SK-N-MC (cell line): ENCODE measurements at regions not wholly inside any gene's neighbourhood (a gene's known extent, or its start where the extent isn't known, plus 50 kb on each side); places are given as distances from the start of the nearest gene placed in this dataset.
"Not testable (repeated sequence)": the region's sequence is repeated elsewhere in the genome, so short reads cannot be mapped to it uniquely, and the experiment has no call there.

Experiments
- DNase-seq: peaks from one replicate; pipeline ENCODE4 v3.0.0-alpha.2; 2011; ENCODE audit warnings: low read depth, low spot score
- H3K27ac ChIP-seq: fragments of 200-600 bp; sonication (generic); 2 replicates; pipeline ENCODE4 v1.5.1; 2016; ENCODE audit warnings: mixed run types
- H3K36me3 ChIP-seq: fragments of 200-600 bp; sonication (generic); 2 replicates; pipeline ENCODE4 v1.6.1; 2017; ENCODE audit warnings: antibody characterized with exemption, low read length, mixed read lengths; ENCODE audit not compliant: insufficient read depth
- H3K4me3 ChIP-seq: fragments of 200-600 bp; sonication (generic); 2 replicates; pipeline ENCODE4 v1.5.1; 2016
- H3K9ac ChIP-seq: fragments of 200-600 bp; sonication (generic); 2 replicates; pipeline ENCODE4 v1.8.0; 2017; ENCODE audit warnings: mixed run types, mixed read lengths; ENCODE audit not compliant: insufficient read length
- H3K9me3 ChIP-seq: fragments of 200-600 bp; sonication (generic); 2 replicates; pipeline ENCODE4 v1.6.1; 2017; ENCODE audit warnings: low read depth, mild to moderate bottlenecking, antibody characterized with exemption, low read length, moderate library complexity, mixed read lengths
- EZH2 ChIP-seq: fragments of 200-600 bp; sonication (generic); IDR thresholded peaks from one replicate; pipeline ENCODE4 v1.6.1; 2017; ENCODE audit warnings: antibody characterized with exemption
- FOXP2 ChIP-seq: optimal IDR thresholded peaks from 2 replicates; pipeline ENCODE3; 2011; ENCODE audit warnings: mild to moderate bottlenecking, moderate library complexity; ENCODE audit not compliant: insufficient read depth; ENCODE audit errors: extremely low read length, control extremely low read depth
- POLR2AphosphoS5 ChIP-seq: IDR thresholded peaks from 2 replicates; pipeline ENCODE4 v1.6.1; 2012; ENCODE audit warnings: mild to moderate bottlenecking, low read depth, low read length, borderline replicate concordance

GRCh38 chrX:146581981-146582712 is 227.4 kb upstream of the CXorf51B start:
- Histone ChIP-seq H3K27ac (no peak overlapping the region), H3K4me3 (no peak overlapping the region), H3K9ac (no peak overlapping the region), H3K36me3 (no peaks in the 10 kb centered on the region), H3K9me3 (no peaks in the 10 kb centered on the region)
- no peak for TF ChIP-seq POLR2AphosphoS5
- TF ChIP-seq EZH2: no peak
- TF ChIP-seq FOXP2: no peak
- no peak for DNase-seq

GRCh38 chrX:146602246-146602645 is 207.3 kb upstream of the CXorf51B start:
- Histone ChIP-seq H3K9me3 (no peaks in the 10 kb centered on the region), H3K27ac (no peak overlapping the region), H3K4me3 (no peak overlapping the region), H3K36me3 (no peaks in the 10 kb centered on the region), H3K9ac (no peak overlapping the region)
- TF ChIP-seq EZH2 (no peak), POLR2AphosphoS5 (no peak), FOXP2 (no peak)
- no peak for DNase-seq

GRCh38 chrX:146604196-146604595 is 205.4 kb upstream of the CXorf51B start:
- Histone ChIP-seq H3K27ac (no peak overlapping the region), H3K9me3 (no peaks in the 10 kb centered on the region), H3K4me3 (no peak overlapping the region), H3K9ac (no peak overlapping the region), H3K36me3 (no peaks in the 10 kb centered on the region)
- DNase-seq: no peak
- TF ChIP-seq FOXP2 (no peak), POLR2AphosphoS5 (no peak), EZH2 (no peak)

- no peak for TF ChIP-seq POLR2AphosphoS5
- Histone ChIP-seq H3K27ac (no peak overlapping the region), H3K4me3 (0 out of 2 replicates have a peak overlapping the region, but pooled peaks have one; percentile 14), H3K9ac (no peak overlapping the region), H3K9me3 (no peaks in the 10 kb centered on the region), H3K36me3 (no peaks in the 10 kb centered on the region)
- DNase-seq: no peak
Measured at GRCh38 chrX:146614663-146615478, 194.7 kb upstream of the CXorf51B start.

GRCh38 chrX:146615628-146616348 is 193.8 kb upstream of the CXorf51B start:
- TF ChIP-seq FOXP2 (no peak), EZH2 (no peak), POLR2AphosphoS5 (no peak; the same call in 1 of the 2 replicates)

GRCh38 chrX:146619943-146620342 is 189.6 kb upstream of the CXorf51B start:
- H3K4me3 ChIP-seq, H3K27ac ChIP-seq, DNase-seq, H3K9ac ChIP-seq, H3K9me3 ChIP-seq, H3K36me3 ChIP-seq: not testable (repeated sequence)

More at GRCh38 chrX:146615628-146616348, 193.8 kb upstream of the CXorf51B start:
- peak overlapping the region; percentile 14; the same call in 1 of the 2 replicates for H3K4me3 ChIP-seq
- H3K27ac ChIP-seq: no peak overlapping the region
- no peak overlapping the region for H3K9ac ChIP-seq
- no peaks in the 10 kb centered on the region for H3K36me3 ChIP-seq
- H3K9me3 ChIP-seq: no peaks in the 10 kb centered on the region
- no peak for DNase-seq

- no peak overlapping the region for H3K4me3 ChIP-seq
- H3K27ac ChIP-seq: no peak overlapping the region
- no peak overlapping the region for H3K9ac ChIP-seq
- DNase-seq: no peak
- TF ChIP-seq EZH2 (no peak), FOXP2 (no peak), POLR2AphosphoS5 (no peak)
- H3K36me3 ChIP-seq: no peaks in the 10 kb centered on the region
- H3K9me3 ChIP-seq: no peaks in the 10 kb centered on the region
Measured at GRCh38 chrX:146658379-146658778, 151.2 kb upstream of the CXorf51B start.

GRCh38 chrX:146707781-146708180 is 101.8 kb upstream of the CXorf51B start:
- Histone ChIP-seq H3K4me3 (no peak overlapping the region), H3K27ac (no peak overlapping the region), H3K9me3 (no peaks in the 10 kb centered on the region), H3K9ac (no peak overlapping the region), H3K36me3 (no peaks in the 10 kb centered on the region)
- no peak for TF ChIP-seq FOXP2
- TF ChIP-seq POLR2AphosphoS5: no peak
- no peak for TF ChIP-seq EZH2
- no peak for DNase-seq

- H3K9me3 ChIP-seq, H3K4me3 ChIP-seq, H3K36me3 ChIP-seq, DNase-seq, H3K9ac ChIP-seq, H3K27ac ChIP-seq: not testable (repeated sequence)
Measured at GRCh38 chrX:146708866-146709265, 100.7 kb upstream of the CXorf51B start.
